Cardiac muscle cell (in vitro differentiated cells and primary cell): ENCODE measurements at regions not wholly inside any gene's neighbourhood (a gene's known extent, or its start where the extent isn't known, plus 50 kb on each side); places are given as distances from the start of the nearest gene placed in this dataset.
A peak's percentile ranks its signal among the peaks of the same experiment; 100 is the strongest.

Experiments
- DNase-seq, 2 donors: peaks; one replicate each; pipeline versions ENCODE4 v3.0.0 to v3.0.0-alpha.2; 2010 to 2017; ENCODE audit warnings: low read depth in 1 of 2, low spot score in 1 of 2
- H3K27ac ChIP-seq: fragments of 200-600 bp; sonication (generic); 2 replicates; pipeline ENCODE4 v1.5.1; 2016
- H3K27me3 ChIP-seq: fragments of 200-600 bp; sonication (generic); 2 replicates; pipeline ENCODE4 v1.6.0; 2016; ENCODE audit warnings: control low read depth
- H3K36me3 ChIP-seq: fragments of 200-600 bp; sonication (generic); 2 replicates; pipeline ENCODE4 v1.5.1; 2016; ENCODE audit warnings: control low read depth
- H3K4me1 ChIP-seq: fragments of 200-600 bp; sonication (generic); 2 replicates; pipeline ENCODE4 v1.8.1; 2017; ENCODE audit warnings: low read depth, mild to moderate bottlenecking, mixed run types
- H3K4me3 ChIP-seq: fragments of 200-600 bp; sonication (generic); 2 replicates; pipeline ENCODE4 v1.5.1; 2016; ENCODE audit warnings: mild to moderate bottlenecking
- H3K9me3 ChIP-seq: fragments of 200-600 bp; sonication (generic); 2 replicates; pipeline ENCODE4 v1.5.1; 2017; ENCODE audit warnings: low read depth, mild to moderate bottlenecking, control low read depth
- CTCF ChIP-seq: IDR thresholded peaks from 2 replicates; pipeline ENCODE4 v1.5.1; 2012; ENCODE audit warnings: low read depth, mild to moderate bottlenecking, low read length

- Histone ChIP-seq H3K36me3 (no peaks in the 10 kb centered on the region), H3K27me3 (no peaks in the 10 kb centered on the region), H3K4me1 (no peaks in the 10 kb centered on the region), H3K27ac (no peak overlapping the region), H3K4me3 (no peak overlapping the region), H3K9me3 (no peaks in the 10 kb centered on the region)
- no peak for TF ChIP-seq CTCF
- DNase-seq, result peak; percentile 3 to 9
These were observed 177.8 kb downstream of the ST6GAL2 start for GRCh38 chr2:106708209-106708608.

GRCh38 chr2:106709229-106709628 lies 176.7 kb downstream of the ST6GAL2 start:
- TF ChIP-seq CTCF, result no peak
- Histone ChIP-seq H3K4me3 (no peak overlapping the region), H3K27ac (no peak overlapping the region), H3K36me3 (no peaks in the 10 kb centered on the region), H3K4me1 (no peaks in the 10 kb centered on the region), H3K9me3 (no peaks in the 10 kb centered on the region), H3K27me3 (no peaks in the 10 kb centered on the region)
- no peak for DNase-seq

GRCh38 chr2:106719222-106719621 lies 166.7 kb downstream of the ST6GAL2 start:
- H3K36me3 ChIP-seq, result no peaks in the 10 kb centered on the region
- no peaks in the 10 kb centered on the region for H3K4me1 ChIP-seq
- H3K9me3 ChIP-seq, result no peaks in the 10 kb centered on the region
- no peak overlapping the region for H3K4me3 ChIP-seq
- H3K27ac ChIP-seq, result no peak overlapping the region
- no peak for DNase-seq
- TF ChIP-seq CTCF, result no peak
- H3K27me3 ChIP-seq, result no peaks in the 10 kb centered on the region

- no peaks in the 10 kb centered on the region for H3K9me3 ChIP-seq
- H3K4me1 ChIP-seq, result no peaks in the 10 kb centered on the region
- no peaks in the 10 kb centered on the region for H3K36me3 ChIP-seq
- H3K27ac ChIP-seq, result no peak overlapping the region
- no peak overlapping the region for H3K4me3 ChIP-seq
- no peak for DNase-seq
- no peak for TF ChIP-seq CTCF
- no peaks in the 10 kb centered on the region for H3K27me3 ChIP-seq
These were observed 165.9 kb downstream of the ST6GAL2 start for GRCh38 chr2:106720026-106720425.

GRCh38 chr2:106724301-106724794 lies 161.6 kb downstream of the ST6GAL2 start:
- no peak for TF ChIP-seq CTCF
- H3K4me3 ChIP-seq, result no peak overlapping the region
- H3K4me1 ChIP-seq, result no peaks in the 10 kb centered on the region
- no peaks in the 10 kb centered on the region for H3K9me3 ChIP-seq
- H3K27me3 ChIP-seq, result no peaks in the 10 kb centered on the region
- H3K36me3 ChIP-seq, result no peaks in the 10 kb centered on the region
- no peak for DNase-seq
- no peak overlapping the region for H3K27ac ChIP-seq

- H3K4me1 ChIP-seq, result no peaks in the 10 kb centered on the region
- no peak overlapping the region for H3K4me3 ChIP-seq
- H3K9me3 ChIP-seq, result no peaks in the 10 kb centered on the region
- H3K27ac ChIP-seq, result no peak overlapping the region
- TF ChIP-seq CTCF, result no peak
- H3K36me3 ChIP-seq, result no peaks in the 10 kb centered on the region
- H3K27me3 ChIP-seq, result no peaks in the 10 kb centered on the region
- DNase-seq, result no peak
These were observed 151.8 kb downstream of the ST6GAL2 start for GRCh38 chr2:106734165-106734564.
